GM13977 (cell line): ENCODE measurements at regions not wholly inside any gene's neighbourhood (a gene's known extent, or its start where the extent isn't known, plus 50 kb on each side); places are given as distances from the start of the nearest gene placed in this dataset.
A peak's percentile ranks its signal among the peaks of the same experiment; 100 is the strongest.

ENCODE experiments used
- DNase-seq: peaks from one replicate; pipeline ENCODE4 v3.0.0; 2012; ENCODE audit warnings: low spot score
- in situ Hi-C: fragments of 300-500 bp; cut with MboI; formaldehyde crosslinking; loops from one replicate; pipeline ENCODE4 v1.12.0; 2022; ENCODE audit warnings: low sequenced_read_pairs, low pct_unique_long_range_greater_than_20kb, mixed read lengths, inconsistent platforms; ENCODE audit not compliant: unreplicated experiment
- TF ChIP-seq, protein P1 (sequence below): IDR thresholded peaks from 2 replicates; pipeline ENCODE4 v1.5.1; 2012; ENCODE audit warnings: mild to moderate bottlenecking, control low read depth; ENCODE audit not compliant: insufficient read depth; ENCODE audit errors: extremely low read depth, missing control alignments

DNA sequence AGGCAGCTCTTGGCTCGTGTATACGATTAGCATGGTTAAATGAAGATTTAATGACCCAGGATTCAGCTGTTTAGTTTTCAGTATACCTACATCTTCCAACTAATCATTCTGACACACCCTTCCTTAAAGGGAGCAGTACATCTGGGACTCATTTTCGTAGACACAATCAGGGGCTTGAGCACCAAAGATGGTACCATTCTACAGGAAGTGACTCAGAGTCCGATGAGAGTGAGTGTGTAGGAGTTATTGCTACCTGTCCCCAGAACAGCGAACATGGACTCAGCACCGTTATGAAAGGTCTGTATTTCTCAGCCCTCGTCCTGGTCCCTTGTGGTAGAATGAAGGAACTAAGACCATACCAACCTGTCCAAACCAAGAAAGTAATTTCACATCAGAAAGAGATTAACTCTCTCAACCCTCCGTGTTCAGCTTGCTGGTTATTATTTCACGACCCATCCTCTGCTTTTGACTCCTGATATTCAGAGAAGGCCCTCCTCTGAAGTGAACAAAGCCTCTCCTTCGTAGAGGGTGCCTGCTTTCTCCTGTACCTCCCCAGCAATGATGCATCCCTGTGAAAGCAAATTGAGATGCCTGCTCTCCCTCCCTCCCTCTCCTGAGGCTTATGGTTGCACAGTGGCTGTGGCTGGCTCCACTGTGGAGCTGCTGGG lies 214.8 kb downstream of the MTX2 start:
- TF ChIP-seq, protein P1, sequence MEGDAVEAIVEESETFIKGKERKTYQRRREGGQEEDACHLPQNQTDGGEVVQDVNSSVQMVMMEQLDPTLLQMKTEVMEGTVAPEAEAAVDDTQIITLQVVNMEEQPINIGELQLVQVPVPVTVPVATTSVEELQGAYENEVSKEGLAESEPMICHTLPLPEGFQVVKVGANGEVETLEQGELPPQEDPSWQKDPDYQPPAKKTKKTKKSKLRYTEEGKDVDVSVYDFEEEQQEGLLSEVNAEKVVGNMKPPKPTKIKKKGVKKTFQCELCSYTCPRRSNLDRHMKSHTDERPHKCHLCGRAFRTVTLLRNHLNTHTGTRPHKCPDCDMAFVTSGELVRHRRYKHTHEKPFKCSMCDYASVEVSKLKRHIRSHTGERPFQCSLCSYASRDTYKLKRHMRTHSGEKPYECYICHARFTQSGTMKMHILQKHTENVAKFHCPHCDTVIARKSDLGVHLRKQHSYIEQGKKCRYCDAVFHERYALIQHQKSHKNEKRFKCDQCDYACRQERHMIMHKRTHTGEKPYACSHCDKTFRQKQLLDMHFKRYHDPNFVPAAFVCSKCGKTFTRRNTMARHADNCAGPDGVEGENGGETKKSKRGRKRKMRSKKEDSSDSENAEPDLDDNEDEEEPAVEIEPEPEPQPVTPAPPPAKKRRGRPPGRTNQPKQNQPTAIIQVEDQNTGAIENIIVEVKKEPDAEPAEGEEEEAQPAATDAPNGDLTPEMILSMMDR, result no peak
- in situ Hi-C loops, result no loop called here

DNA sequence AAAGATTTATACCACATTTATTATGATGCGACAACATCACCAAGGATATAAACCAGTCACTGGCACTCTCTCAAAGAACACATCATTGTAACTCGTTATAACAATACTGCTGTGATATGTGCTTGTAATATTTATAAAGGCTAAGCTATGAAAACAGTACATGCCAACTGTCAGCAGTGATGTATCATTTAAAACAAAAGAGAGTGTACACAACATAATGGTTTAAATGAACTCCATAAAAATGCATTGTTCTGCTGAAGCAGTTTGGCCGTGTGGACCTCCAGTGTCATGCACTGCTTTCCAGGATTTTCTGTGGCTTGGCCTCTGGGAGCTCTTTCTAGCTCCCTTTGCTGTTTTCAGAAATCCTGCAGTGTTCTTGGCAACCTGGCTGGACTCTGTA lies 215.6 kb downstream of the MTX2 start:
- TF ChIP-seq, protein P1, result no peak
- in situ Hi-C loops, result no loop called here
- no peak for DNase-seq

More for the DNA sequence above, 214.8 kb downstream of the MTX2 start:
- DNase-seq, result no peak

DNA sequence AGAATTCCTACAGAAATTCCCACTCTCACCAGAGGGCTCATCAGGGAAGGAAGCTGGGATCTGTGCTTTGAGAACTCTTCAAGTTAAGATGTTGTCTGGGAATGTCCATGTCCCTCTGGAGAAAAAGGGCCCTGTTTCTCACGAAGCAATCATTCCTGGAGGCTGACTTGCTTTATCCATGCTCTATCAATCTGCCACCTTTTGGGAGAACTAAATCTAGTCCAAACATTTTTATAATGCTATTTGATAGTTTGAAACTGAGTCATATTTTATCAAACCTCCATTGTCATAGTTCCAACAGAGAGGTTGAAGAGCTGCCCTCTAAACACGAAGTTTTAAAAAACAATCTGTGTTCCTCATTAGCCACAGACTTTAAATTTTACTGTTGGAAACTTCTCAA lies 219.2 kb downstream of the MTX2 start:
- DNase-seq, result no peak
- in situ Hi-C loops, result no loop called here
- TF ChIP-seq, protein P1, result no peak

DNA sequence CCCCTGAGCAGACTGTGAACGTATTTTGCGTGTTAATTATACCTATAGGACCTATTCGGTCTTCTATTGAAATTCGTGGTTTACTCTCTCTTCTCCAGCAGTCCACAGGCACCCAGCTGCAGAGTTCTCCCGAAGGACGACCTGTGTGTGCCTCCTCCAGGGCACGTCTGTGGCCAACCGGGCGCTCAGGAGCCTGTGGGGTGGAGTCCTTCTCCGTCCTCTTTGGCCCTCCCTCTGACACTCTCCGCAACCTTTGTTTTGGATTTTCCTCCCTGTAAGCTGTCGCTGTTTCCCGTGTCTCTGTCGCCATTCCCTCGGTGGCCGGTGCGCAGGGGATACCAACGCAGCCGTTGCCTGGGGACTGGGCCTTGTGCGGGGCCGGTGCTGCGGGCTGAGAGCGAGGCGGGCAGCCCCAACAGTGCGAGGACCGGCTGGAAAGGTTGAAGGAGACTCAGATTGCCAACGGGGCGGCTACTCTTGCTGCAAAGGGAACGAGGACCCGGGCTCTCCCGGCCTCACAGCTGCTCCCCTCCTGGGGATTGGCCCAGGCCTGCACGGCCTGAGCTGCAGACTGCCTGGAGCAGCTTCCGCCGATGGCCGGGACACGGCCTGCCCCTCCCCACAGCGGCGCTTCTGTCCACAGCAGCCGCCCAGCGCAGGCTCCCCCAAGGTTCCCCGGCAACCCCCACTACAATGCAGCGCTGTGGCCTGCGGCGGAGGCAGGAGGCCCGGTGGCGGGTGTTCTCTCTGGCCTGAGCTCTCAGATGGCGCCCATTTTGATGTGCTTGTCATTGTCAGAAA lies 221.0 kb downstream of the MTX2 start:
- TF ChIP-seq, protein P1, result no peak
- in situ Hi-C loops, result no loop called here
- no peak for DNase-seq

DNA sequence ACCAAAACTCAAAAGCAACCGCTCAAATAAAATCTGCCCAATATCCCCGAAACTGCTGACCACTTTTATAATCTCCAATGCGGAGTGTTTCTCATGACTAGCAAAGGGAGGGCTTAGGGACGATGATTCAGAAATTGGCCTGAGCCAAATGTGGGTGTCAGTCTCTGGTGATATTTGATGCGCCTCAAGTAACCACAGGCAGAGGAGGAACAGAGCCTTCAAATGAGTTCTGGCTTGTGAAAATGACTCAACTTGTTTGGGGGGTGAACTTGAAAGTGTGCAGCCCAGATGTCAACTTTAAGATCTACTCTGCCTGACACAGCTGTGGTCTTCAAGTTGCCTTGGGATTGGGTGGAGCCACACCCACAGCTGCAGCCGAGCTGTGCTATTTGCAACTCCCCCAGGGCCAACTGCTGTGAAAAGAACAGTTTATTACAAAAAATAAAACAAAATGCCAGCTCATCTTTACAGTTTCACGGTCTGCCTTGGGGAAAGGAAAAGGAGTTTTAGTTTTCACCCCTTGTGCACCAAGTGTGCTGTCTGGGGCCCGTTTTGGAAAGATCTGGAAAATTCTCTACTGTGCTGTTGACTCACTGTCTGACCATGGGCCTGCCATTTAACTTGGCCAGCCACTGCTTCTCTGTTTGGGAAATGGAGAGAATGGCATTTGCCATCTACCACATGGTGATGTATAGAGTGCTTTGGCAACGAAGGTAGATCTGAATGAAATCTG lies 222.1 kb downstream of the MTX2 start:
- TF ChIP-seq, protein P1, result no peak
- in situ Hi-C loops, result no loop called here
- DNase-seq, result peak; percentile 87

DNA sequence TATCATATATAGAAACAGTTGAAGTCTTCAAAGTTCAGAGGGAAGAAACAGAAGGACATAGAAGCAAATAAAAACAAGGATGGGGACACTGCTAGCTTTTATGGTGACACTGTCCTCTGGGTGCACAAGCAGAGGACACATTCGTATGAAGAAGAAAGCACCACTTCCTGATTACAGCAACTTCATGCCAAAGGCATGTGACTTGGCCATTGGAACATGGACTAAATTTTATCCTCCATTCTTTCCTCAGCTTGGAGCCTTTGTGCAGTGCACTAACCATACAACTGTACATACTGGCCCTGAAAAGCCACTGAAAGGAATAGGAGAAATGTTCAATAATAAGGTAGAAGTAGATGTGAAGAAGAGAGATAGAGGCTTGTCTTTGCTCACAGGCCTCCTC lies 223.3 kb downstream of the MTX2 start:
- no peak for DNase-seq
- in situ Hi-C loops, result no loop called here
- TF ChIP-seq, protein P1, result no peak
